K562 (cell line): ENCODE measurements at regions not wholly inside any gene's neighbourhood (a gene's known extent, or its start where the extent isn't known, plus 50 kb on each side); places are given as distances from the start of the nearest gene placed in this dataset.

Experiments
- ATAC-seq: fragments of 200-7000 bp; cut with Tn5 transposase; 3 replicates; pipeline ENCODE4 v1.9.1; 2020; ENCODE audit warnings: moderate library complexity
- BruUV-seq: library from RNA; stranded (reverse); fragments of 400-500 nt; replicated peaks from 2 replicates; lab custom pipeline; 2021; lab: Mats Ljungman, UMichigan
- CTCF ChIA-PET: fragments of 300-600 bp; formaldehyde crosslinking; extraction: SDS; loops from one replicate; lab custom pipeline; 2021; ENCODE audit warnings: low intra/inter-chr PET ratio; lab: Yijun Ruan, JAX
- POLR2A ChIA-PET: fragments of 300-600, 350-650 bp; sonication (Branson Sonifier 250); formaldehyde crosslinking; extraction: SDS; loops from one replicate; lab custom pipeline; 2021; ENCODE audit warnings: antibody characterized with exemption, inconsistent platforms; lab: Yijun Ruan, JAX
- DNase-seq, 4 experiments: peaks; one replicate each; pipeline versions ENCODE4 v3.0.0 to v3.0.0-alpha.2; 2011 to 2018; ENCODE audit warnings: low spot score in 3 of 4, mixed read lengths in 3 of 4; ENCODE audit errors: extremely low read depth in 1 of 4
- FAIRE-seq: peaks from 2 replicates; lab custom pipeline; 2011; peaks lifted over from hg19 to GRCh38; lab: Jason Lieb, UNC
- H2AFZ ChIP-seq: 2 replicates; pipeline ENCODE4 v1.6.0; 2011; ENCODE audit warnings: low read depth, low read length, control low read depth, inconsistent platforms
- H3K27ac ChIP-seq: fragments of 200-600 bp; 3 replicates; pipeline ENCODE4 v1.8.0; 2011; ENCODE audit warnings: low read depth, mild to moderate bottlenecking, control low read depth, inconsistent platforms, low read length, moderate library complexity, mixed read lengths; ENCODE audit errors: extremely low read depth
- H3K27me3 ChIP-seq, 2 experiments: fragments of 300-600 bp in 1 of 2; 2 replicates in 1 of 2; 3 replicates in 1 of 2; pipeline versions ENCODE4 v1.6.0 to v1.8.0; 2011; ENCODE audit warnings: inconsistent platforms in 2 of 2, low read length in 2 of 2, mild to moderate bottlenecking in 1 of 2, mixed read lengths in 1 of 2, moderate library complexity in 1 of 2; ENCODE audit not compliant: control insufficient read depth in 2 of 2, insufficient read depth in 2 of 2
- H3K36me3 ChIP-seq: fragments of 300-600 bp; 3 replicates; pipeline ENCODE4 v1.8.0; 2011; ENCODE audit warnings: mild to moderate bottlenecking, low read length, inconsistent platforms; ENCODE audit not compliant: control insufficient read depth, insufficient read depth
- H3K4me1 ChIP-seq, 2 experiments: fragments of 200-600 bp in 1 of 2; replicated peaks in 1 of 2; 2 replicates in 1 of 2; 3 replicates in 1 of 2; pipeline versions ENCODE4 v1.5.1 to v1.8.0; 2011; ENCODE audit warnings: inconsistent platforms in 2 of 2, low read length in 2 of 2, mild to moderate bottlenecking in 1 of 2, mixed read lengths in 1 of 2, moderate library complexity in 1 of 2; ENCODE audit not compliant: control insufficient read depth in 2 of 2, insufficient read depth in 2 of 2
- H3K4me2 ChIP-seq: 2 replicates; pipeline ENCODE4 v1.6.1; 2011; ENCODE audit warnings: low read length, control low read depth, inconsistent platforms, mixed read lengths; ENCODE audit not compliant: insufficient read depth
- H3K4me3 ChIP-seq: fragments of 200-600 bp; sonication (generic), shearing (Covaris generic); 2 replicates; pipeline ENCODE4 v1.5.1; 2016; ENCODE audit warnings: control low read depth, inconsistent platforms
- H3K79me2 ChIP-seq: fragments of 200-600 bp; 3 replicates; pipeline ENCODE4 v1.8.0; 2011; ENCODE audit warnings: low read length, inconsistent platforms; ENCODE audit not compliant: control insufficient read depth, insufficient read depth
- H3K9ac ChIP-seq, 2 experiments: 2 replicates each; pipeline versions ENCODE4 v1.6.0 to v1.6.1; 2011; ENCODE audit warnings: low read depth in 2 of 2, low read length in 2 of 2, control low read depth in 1 of 2, inconsistent platforms in 1 of 2, mild to moderate bottlenecking in 1 of 2, mixed read lengths in 1 of 2; ENCODE audit not compliant: insufficient read depth in 1 of 2
- H3K9me1 ChIP-seq: one replicate; pipeline ENCODE4 v1.6.0; 2011; ENCODE audit warnings: inconsistent platforms, mild to moderate bottlenecking, low read length, moderate library complexity; ENCODE audit not compliant: control insufficient read depth, insufficient read depth
- H3K9me3 ChIP-seq: replicated peaks from 2 replicates; pipeline ENCODE4 v1.5.1; 2011; ENCODE audit warnings: low read depth, low read length, inconsistent platforms; ENCODE audit not compliant: control insufficient read depth, insufficient read depth
- H4K20me1 ChIP-seq: replicated peaks from 2 replicates; pipeline ENCODE4 v1.6.1; 2011; ENCODE audit warnings: low read length, inconsistent platforms, mixed read lengths; ENCODE audit not compliant: control insufficient read depth, insufficient read depth
- MAFF ChIP-seq: IDR thresholded peaks from 2 replicates; pipeline ENCODE4 v1.6.1; 2012; ENCODE audit warnings: low read length, improper control_type of control experiment
- ZNF12 ChIP-seq: sonication (generic); formaldehyde crosslinking; IDR thresholded peaks from 2 replicates; pipeline ENCODE4 v1.4.0; 2020; ENCODE audit warnings: mild to moderate bottlenecking, missing genetic modification reagents
- ZNF316 ChIP-seq: fragments of 450-650 bp; IDR thresholded peaks from 2 replicates; pipeline ENCODE4 v1.6.1; 2016
- WGBS: fragments of 100-300 bp; shearing (Covaris generic); methylation state at CpG from one replicate; pipeline ENCODE4 v1.1.6; 2016; ENCODE audit warnings: low coverage, mixed read lengths; ENCODE audit not compliant: insufficient coverage; ENCODE audit errors: missing lambda C conversion rate; 5-methylcytosine and 5-hydroxymethylcytosine counted together
- in situ Hi-C: fragments of 300-500 bp; cut with MboI; formaldehyde crosslinking; loops from 4 replicates; pipeline ENCODE4 v1.15.0; 2018; ENCODE audit warnings: inconsistent platforms, mixed read lengths
- intact Hi-C: fragments of 100-400 bp; cut with micrococcal nuclease; formaldehyde crosslinking; loops from 2 replicates; pipeline ENCODE4 v1.14.2; 2022
- TF ChIP-seq, protein P1 (sequence below): fragments of 450-650 bp; IDR thresholded peaks from 2 replicates; pipeline ENCODE4 v1.6.1; 2016; ENCODE audit warnings: low read depth

DNA sequence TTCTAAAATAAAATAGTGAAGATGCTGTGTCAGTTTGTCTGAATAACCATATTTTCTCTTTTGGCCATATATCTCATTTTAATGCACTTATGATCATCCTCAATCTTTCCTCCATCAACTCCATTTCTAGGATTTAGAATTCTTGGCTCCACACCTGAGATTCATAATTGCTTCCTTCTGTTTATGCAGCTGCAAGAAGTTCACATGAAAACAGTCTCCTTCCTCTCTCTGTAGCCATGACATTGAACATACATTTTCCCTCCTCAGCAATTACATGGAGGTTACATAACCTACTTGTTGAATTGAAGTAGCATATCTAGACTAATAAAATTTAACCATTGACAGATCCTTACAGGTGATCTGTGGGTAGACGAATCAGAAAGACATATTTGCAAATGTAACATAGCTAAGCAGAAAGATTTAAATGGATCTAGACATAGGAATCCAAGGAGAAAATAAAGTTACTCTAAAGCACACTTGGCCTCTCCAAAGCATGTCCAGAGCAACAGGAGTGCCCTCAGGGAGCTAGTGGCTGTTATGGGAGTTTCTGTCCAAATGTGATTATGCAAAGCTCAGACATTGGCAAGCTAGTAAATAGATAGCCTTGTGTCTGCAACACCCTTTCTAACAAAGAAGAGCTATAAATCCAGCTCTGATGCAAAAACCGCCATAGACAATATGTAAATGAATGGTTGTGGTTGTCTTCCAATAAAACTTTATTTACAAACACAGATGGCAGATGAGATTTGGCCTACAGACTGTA lies 119.9 kb upstream of the MPPED2 start (continued):
- TF ChIP-seq, protein P1, sequence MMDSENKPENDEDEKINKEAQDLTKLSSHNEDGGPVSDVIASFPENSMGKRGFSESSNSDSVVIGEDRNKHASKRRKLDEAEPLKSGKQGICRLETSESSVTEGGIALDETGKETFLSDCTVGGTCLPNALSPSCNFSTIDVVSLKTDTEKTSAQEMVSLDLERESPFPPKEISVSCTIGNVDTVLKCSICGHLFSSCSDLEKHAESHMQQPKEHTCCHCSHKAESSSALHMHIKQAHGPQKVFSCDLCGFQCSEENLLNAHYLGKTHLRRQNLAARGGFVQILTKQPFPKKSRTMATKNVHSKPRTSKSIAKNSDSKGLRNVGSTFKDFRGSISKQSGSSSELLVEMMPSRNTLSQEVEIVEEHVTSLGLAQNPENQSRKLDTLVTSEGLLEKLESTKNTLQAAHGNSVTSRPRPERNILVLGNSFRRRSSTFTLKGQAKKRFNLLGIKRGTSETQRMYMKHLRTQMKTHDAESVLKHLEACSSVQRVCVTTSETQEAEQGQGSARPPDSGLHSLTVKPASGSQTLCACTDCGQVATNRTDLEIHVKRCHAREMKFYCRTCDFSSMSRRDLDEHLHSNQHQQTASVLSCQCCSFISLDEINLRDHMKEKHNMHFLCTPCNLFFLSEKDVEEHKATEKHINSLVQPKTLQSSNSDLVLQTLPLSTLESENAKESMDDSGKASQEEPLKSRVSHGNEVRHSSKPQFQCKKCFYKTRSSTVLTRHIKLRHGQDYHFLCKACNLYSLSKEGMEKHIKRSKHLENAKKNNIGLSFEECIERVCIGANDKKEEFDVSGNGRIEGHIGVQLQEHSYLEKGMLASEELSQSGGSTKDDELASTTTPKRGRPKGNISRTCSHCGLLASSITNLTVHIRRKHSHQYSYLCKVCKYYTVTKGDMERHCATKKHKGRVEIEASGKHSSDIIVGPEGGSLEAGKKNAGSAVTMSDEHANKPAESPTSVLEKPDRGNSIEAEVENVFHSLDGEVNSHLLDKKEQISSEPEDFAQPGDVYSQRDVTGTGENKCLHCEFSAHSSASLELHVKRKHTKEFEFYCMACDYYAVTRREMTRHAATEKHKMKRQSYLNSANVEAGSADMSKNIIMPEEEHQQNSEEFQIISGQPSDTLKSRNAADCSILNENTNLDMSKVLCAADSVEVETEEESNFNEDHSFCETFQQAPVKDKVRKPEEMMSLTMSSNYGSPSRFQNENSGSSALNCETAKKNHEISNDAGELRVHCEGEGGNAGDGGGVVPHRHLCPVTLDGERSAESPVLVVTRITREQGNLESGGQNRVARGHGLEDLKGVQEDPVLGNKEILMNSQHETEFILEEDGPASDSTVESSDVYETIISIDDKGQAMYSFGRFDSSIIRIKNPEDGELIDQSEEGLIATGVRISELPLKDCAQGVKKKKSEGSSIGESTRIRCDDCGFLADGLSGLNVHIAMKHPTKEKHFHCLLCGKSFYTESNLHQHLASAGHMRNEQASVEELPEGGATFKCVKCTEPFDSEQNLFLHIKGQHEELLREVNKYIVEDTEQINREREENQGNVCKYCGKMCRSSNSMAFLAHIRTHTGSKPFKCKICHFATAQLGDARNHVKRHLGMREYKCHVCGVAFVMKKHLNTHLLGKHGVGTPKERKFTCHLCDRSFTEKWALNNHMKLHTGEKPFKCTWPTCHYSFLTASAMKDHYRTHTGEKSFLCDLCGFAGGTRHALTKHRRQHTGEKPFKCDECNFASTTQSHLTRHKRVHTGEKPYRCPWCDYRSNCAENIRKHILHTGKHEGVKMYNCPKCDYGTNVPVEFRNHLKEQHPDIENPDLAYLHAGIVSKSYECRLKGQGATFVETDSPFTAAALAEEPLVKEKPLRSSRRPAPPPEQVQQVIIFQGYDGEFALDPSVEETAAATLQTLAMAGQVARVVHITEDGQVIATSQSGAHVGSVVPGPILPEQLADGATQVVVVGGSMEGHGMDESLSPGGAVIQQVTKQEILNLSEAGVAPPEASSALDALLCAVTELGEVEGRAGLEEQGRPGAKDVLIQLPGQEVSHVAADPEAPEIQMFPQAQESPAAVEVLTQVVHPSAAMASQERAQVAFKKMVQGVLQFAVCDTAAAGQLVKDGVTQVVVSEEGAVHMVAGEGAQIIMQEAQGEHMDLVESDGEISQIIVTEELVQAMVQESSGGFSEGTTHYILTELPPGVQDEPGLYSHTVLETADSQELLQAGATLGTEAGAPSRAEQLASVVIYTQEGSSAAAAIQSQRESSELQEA = no peak

DNA sequence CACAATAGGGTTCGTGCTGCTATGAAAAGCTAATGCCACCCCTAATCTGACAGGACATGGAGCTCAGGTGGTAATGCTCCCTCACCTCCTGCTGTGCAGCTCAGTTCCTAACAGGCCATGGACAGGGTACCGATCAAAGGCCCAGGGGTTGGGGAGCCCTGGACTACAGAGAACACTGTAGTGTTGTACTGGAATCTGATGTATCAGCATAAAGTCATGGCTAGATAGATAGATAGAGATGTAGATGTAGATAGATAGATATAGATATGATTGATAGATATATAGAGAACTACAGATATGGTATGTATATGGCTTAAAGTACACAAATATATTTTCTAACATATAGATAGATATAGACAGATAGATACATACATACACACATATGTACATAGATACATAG lies 112.3 kb upstream of the MPPED2 start:
- no peaks in the 10 kb centered on the region for H3K79me2 ChIP-seq
- WGBS = 7% methylated on average over 2 of the region's 2 CpGs
- TF ChIP-seq MAFF (0 out of 2 replicates have a peak, but pooled peaks have one; percentile 7), ZNF316 (peak; percentile 33; the same call in 1 of the 2 replicates), ZNF12 (no peak)
- H4K20me1 ChIP-seq = no peaks in the 10 kb centered on the region
- no peaks in the 10 kb centered on the region for H3K27me3 ChIP-seq
- H3K27ac ChIP-seq = no peak overlapping the region
- intact Hi-C loops = no loop called here
- FAIRE-seq (no peak), DNase-seq (no peak), ATAC-seq (no peak)
- no TSS peak for BruUV-seq
- ChIA-PET POLR2A (no interaction called here), CTCF (no interaction called here)
- H3K4me1 ChIP-seq = no peaks in the 10 kb centered on the region
- H3K4me3 ChIP-seq = no peak overlapping the region
- H3K36me3 ChIP-seq = no peaks in the 10 kb centered on the region
- no peaks in the 10 kb centered on the region for H3K9me3 ChIP-seq
- H3K9me1 ChIP-seq = no peaks in the 10 kb centered on the region
- H2AFZ ChIP-seq = no peak overlapping the region
- no peak overlapping the region for H3K9ac ChIP-seq
- no peak overlapping the region for H3K4me2 ChIP-seq
- in situ Hi-C loops = no loop called here
